ENCODE measurements at regions not wholly inside any gene's neighbourhood (a gene's known extent, or its start where the extent isn't known, plus 50 kb on each side); places are given as distances from the start of the nearest gene placed in this dataset.

- H3K4me3 ChIP-seq (replicated peaks in 1 of 2; ENCODE audit: low read depth in 2 of 2, low read length in 2 of 2): no peak overlapping the region
- no peak for DNase-seq (ENCODE audit: low read depth in 2 of 2)
- no peak for TF ChIP-seq CTCF (IDR thresholded peaks at IDR 0.05; ENCODE audit: low read depth, low read length)
Measured at GRCh38 chr17:52744179-52744578, 585.7 kb upstream of the CA10 start.

DNA sequence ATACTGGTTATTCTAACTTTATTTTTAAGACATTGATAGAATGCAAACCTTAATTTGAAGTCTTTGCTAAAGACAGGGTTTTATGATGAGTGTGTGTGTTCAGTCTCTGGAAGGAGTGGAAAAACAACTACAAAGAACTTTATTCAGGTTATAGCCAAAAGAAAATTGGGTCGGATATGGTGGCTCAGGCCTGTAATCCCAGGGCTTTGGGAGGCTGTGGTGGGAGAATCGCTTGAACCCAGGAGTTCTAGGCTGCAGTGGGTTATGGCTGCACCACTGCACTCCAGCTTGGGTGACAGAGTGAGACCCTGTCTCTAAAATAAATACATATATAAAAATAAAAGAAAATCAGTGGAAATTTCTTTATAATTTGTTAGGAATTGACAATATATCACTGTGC lies 581.5 kb upstream of the CA10 start:
- no peak overlapping the region for H3K4me3 ChIP-seq (replicated peaks in 1 of 2; ENCODE audit: low read depth in 2 of 2, low read length in 2 of 2)
- no peak for DNase-seq (ENCODE audit: low read depth in 2 of 2)
- no peak for TF ChIP-seq CTCF (IDR thresholded peaks at IDR 0.05; ENCODE audit: low read depth, low read length)

GRCh38 chr17:52738791-52739190 lies 580.3 kb upstream of the CA10 start:
- no peak for DNase-seq (ENCODE audit: low read depth in 2 of 2)
- TF ChIP-seq CTCF (IDR thresholded peaks at IDR 0.05; ENCODE audit: low read depth, low read length): no peak
- H3K4me3 ChIP-seq (replicated peaks in 1 of 2; ENCODE audit: low read depth in 2 of 2, low read length in 2 of 2): no peak overlapping the region

- no peak for TF ChIP-seq CTCF (IDR thresholded peaks at IDR 0.05; ENCODE audit: low read depth, low read length)
- no peak overlapping the region for H3K4me3 ChIP-seq (replicated peaks in 1 of 2; ENCODE audit: low read depth in 2 of 2, low read length in 2 of 2)
- DNase-seq (ENCODE audit: low read depth in 2 of 2): no peak
Measured at GRCh38 chr17:52737071-52737470, 578.6 kb upstream of the CA10 start.

- no peak for DNase-seq (ENCODE audit: low read depth in 2 of 2)
- no peak overlapping the region for H3K4me3 ChIP-seq (replicated peaks in 1 of 2; ENCODE audit: low read depth in 2 of 2, low read length in 2 of 2)
- no peak for TF ChIP-seq CTCF (IDR thresholded peaks at IDR 0.05; ENCODE audit: low read depth, low read length)
Measured at GRCh38 chr17:52732841-52733240, 574.3 kb upstream of the CA10 start.

GRCh38 chr17:52724578-52724977 lies 566.1 kb upstream of the CA10 start:
- TF ChIP-seq CTCF (IDR thresholded peaks at IDR 0.05; ENCODE audit: low read depth, low read length): no peak
- no peak for DNase-seq (ENCODE audit: low read depth in 2 of 2)

DNA sequence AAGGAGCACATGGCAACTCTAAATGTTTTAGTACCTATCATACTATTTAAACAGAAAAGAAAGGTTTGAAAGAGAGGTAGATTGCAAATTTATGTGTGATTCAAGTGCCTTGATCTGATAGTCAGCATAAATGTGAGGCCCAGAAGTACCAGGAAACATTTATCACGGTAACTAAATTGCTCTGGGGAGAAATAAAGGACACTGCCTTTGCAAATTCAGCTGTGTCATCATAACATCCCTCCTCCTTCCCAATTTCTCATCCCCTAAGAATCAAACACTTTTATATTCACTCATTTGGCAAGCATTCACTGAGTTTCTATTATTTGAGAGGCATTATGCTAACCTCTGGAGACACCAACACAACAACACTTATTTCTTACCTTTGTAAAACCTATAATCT lies 563.4 kb upstream of the CA10 start:
- no peak for DNase-seq (ENCODE audit: low read depth in 2 of 2)
- H3K4me3 ChIP-seq (replicated peaks in 1 of 2; ENCODE audit: low read depth in 2 of 2, low read length in 2 of 2): no peak overlapping the region
- no peak for TF ChIP-seq CTCF (IDR thresholded peaks at IDR 0.05; ENCODE audit: low read depth, low read length)

More at GRCh38 chr17:52724578-52724977, 566.1 kb upstream of the CA10 start:
- H3K4me3 ChIP-seq (replicated peaks in 1 of 2; ENCODE audit: low read depth in 2 of 2, low read length in 2 of 2): no peak overlapping the region

Measured in cardiac fibroblast (primary cell).